OCI-LY3 (cell line): ENCODE measurements at regions not wholly inside any gene's neighbourhood (a gene's known extent, or its start where the extent isn't known, plus 50 kb on each side); places are given as distances from the start of the nearest gene placed in this dataset.

Experiments used
- CTCF ChIP-seq: fragments of 200-600, 300-600 bp; sonication (generic); IDR thresholded peaks from 2 replicates; pipeline ENCODE4 v1.5.1; 2014; ENCODE audit warnings: antibody characterized with exemption, low read length, low read depth
- EZH2phosphoT487 ChIP-seq: fragments of 200-600 bp; shearing (Covaris generic); IDR thresholded peaks from 2 replicates; pipeline ENCODE4 v1.6.1; 2018; ENCODE audit warnings: antibody characterized with exemption, mixed run types, low read depth

GRCh38 chr5:67538855-67539506 is 342.4 kb upstream of the CD180 start:
- TF ChIP-seq CTCF: no peak
- TF ChIP-seq EZH2phosphoT487: no peak
